ENCODE measurements at regions not wholly inside any gene's neighbourhood (a gene's known extent, or its start where the extent isn't known, plus 50 kb on each side); places are given as distances from the start of the nearest gene placed in this dataset.

- no peak for DNase-seq
Observed at GRCh38 chr9:89949111-89949510, 344.3 kb downstream of the GADD45G start.

GRCh38 chr9:89951675-89952074 lies 346.9 kb downstream of the GADD45G start:
- no peak for DNase-seq

DNA sequence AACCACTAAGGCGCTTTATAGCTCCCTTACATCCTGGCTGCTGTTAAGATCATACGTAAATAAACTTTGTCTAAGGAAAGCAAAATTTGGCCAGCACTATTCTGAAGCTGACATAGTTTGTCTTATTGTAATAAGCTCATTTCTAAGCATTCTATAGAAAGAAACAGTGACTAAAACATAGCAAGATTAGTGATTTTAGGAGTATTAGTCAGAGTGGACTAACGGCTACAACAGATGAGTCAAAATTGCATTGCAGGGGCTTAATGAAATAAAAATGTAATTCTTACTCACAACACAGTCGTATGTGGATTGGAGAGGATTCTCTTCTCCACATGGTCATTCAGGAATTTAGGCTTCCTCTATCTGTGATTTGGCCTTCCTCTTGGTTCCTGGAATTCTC lies 347.6 kb downstream of the GADD45G start:
- no peak for DNase-seq

DNA sequence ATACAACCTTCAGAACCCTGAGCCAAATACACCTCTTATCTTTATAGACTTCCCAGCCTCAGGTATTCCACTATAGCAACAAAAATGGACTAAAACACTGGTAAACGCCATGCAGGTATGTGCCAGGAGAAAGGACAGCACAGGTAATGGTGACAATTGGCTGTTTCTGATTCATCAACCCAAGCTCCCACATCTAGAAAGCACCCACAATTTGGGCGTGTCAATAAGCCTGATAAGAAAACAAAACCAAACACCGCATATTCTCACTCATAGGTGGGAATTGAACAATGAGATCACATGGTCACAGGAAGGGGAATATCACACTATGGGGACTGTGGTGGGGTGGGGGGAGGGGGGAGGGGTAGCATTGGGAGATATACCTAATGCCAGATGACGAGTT lies 348.5 kb downstream of the GADD45G start:
- DNase-seq: peak; percentile 9

DNA sequence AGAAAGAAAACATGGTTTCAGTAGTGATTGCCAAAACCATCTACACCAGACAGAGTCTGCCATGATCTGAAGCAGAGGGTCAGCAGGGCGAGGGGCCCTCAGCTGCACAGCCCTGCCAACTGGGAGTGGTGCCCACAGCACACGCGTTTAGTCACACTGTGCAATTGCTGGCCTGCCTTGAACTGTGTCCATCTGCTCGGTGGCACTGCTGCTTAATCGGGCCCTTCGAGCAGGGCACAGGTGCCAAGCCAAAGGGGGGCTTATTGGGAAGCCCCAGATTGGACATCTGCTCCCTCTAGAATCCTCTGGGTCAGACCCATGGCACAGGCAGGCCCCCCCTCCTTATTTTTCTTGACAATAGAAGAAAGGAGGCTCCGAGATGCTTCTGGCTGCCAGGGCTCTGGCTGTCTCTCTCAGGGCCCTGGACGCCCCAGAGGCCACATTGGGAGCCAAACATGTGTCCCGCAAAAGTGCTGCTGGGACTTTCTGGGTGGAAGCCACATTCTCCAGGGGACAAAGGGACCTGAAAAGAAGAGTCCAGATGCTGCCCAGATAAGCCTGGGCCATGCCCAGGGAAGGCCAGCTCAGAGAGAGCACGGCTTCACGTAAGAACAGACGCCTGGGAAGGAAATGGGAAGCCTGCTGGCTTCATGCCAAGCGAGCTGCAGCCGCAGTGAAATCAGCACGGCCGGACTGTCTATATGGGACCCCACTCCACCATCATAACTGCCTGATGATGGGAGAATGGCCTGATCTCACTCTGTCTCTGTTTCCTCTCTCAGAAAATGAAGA lies 349.2 kb downstream of the GADD45G start:
- no peak for DNase-seq

- no peak for DNase-seq
Observed at GRCh38 chr9:89955144-89955543, 350.3 kb downstream of the GADD45G start.

DNA sequence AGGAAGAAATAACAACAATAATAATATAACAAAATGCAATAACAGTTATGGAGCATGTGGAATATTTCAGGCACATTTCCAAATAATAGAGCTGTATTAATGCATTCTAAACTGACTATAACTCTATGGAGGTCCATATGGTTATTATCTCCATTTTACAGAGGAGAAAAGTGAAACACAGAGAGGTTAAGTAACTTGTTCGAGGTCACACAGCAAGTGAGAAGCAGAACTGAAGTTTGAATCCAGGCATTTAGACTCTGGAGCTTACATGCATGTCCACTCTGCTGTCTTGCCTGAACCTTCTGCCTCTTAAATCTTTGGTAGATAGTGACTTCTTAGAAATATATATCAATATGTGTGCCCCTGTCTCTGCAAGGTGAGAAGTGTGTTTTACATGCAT lies 350.8 kb downstream of the GADD45G start:
- no peak for DNase-seq

DNA sequence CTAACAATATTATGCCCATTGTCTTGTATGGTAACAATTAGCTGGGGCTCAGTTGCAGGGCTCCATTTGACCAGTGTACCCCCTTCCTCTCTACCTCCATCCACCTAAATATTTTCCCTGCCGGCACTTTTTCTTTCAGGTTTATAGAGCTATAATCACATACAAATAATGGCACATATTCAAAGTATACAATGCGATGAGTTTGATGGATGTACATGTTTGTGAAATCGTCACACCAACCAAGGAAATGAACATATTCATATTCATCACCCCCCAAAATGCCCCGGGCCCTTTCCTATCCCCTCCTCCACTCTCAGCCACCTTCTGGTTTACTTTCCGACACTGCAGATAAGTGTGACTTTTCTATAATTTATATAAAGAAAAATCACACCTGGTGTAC lies 351.5 kb downstream of the GADD45G start:
- no peak for DNase-seq

DNA sequence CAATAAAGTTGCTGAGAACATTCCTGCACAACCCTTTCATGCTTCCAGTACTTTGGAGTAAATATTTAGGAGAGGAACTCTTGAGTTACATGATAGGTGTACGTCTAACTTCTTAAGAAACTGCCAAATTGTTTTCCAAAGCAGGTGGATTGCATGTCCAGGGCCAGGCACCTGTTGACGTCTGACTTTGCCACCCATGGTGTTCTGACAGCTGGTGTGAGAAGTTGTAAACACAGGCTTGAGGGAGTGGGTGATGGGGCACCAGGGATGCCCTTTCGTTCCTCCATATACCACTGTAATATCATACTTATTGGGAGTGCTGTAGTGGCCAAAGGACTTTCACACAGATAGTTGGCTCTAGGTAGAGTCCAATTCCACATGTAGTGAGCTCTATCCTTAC lies 352.1 kb downstream of the GADD45G start:
- no peak for DNase-seq

DNA sequence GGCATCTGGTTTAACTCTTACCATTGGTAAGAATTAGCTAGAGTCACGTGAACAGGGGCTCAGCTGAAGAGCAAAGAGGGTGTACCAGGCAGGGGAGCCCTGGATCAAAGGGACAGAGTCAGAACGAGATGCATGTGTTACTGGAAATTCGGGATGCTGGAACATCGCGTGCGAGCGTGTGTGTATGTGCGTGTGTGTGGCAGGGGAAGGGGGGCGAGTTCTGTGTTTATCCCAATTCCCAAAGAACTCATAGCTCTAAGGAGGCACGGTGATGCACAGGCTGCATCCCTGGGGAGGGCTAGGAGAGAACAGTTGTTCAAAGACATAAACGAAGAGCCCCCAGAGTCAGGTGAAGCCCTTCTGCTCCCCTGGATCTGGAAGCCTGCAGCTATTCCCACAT lies 353.3 kb downstream of the GADD45G start:
- no peak for DNase-seq

DNA sequence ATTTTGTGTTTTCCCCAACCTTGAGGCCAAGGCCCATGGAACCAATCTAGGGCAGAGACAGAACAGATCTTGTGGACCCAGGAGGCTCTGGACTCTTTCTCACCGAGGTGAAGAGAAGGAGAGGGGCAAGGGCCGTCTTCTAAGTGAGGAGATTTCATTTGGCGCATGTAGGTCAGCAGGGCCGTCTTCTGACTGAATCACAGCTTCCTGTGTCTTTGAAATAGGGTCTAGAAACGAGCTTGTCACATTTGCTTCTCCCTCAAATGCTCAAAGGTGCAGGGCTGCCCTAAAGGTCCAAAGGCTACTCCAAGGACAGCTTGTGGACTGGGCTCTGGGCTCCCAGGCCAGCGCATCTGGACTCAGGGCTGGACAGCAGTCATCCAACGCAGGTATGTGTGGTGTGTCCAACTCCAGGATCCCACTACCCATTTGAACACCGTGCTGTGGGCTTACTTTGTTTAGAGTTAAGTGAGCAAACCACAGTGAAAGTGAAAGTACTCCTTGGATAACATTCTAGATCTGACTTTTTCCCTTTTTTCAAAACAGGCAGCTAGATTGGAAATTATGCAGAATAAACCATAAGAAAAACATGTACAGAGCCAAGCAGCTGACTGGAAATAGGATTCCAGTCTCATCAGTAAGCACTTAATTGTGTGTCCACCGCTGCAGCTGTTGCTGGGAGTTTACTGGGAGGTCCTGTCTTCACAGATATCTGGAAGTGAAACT lies 357.0 kb downstream of the GADD45G start:
- DNase-seq: no peak

GRCh38 chr9:89963280-89963679 lies 358.5 kb downstream of the GADD45G start:
- no peak for DNase-seq

DNA sequence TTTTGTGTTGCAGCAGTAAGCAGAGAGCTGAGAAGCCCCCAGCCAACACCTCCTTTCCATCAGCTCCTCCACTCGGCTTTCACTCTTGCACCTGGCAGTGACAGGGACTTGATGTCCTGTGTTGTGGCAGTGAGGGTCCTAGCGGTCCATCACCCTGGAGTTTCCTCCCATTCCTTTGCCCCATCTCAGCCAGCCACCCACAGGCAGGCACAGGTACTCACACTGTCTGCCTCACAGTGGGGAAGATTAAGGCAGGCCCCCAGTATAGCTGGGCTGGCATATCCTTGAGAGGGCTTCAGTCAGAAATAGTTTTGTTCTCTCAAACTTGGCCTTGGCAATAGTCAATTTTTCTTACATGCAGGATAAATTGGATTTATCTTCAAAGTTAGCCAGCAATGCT lies 362.7 kb downstream of the GADD45G start:
- no peak for DNase-seq

GRCh38 chr9:89969156-89969675 lies 364.4 kb downstream of the GADD45G start:
- no peak for DNase-seq

GRCh38 chr9:89969881-89970639 lies 365.2 kb downstream of the GADD45G start:
- DNase-seq: no peak

DNA sequence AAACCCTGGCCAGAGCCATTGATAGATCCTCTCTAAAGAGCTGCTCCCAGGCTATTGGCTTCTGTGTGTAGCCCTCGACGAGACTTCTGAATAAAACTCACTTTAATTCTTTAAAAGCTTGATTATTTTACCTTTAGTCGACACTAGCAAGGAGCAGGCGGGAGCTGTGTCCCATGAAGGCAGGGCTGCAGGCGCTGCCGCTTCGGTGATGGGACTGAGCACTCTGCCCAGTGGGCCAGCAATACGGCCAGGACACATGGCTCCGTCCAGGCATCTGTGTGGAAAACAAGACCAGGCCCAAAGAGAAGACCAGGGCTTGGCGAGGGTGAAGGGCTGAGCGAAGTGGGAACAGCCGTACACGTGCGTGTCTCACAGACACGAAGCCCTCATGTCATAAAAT lies 365.9 kb downstream of the GADD45G start:
- no peak for DNase-seq

DNA sequence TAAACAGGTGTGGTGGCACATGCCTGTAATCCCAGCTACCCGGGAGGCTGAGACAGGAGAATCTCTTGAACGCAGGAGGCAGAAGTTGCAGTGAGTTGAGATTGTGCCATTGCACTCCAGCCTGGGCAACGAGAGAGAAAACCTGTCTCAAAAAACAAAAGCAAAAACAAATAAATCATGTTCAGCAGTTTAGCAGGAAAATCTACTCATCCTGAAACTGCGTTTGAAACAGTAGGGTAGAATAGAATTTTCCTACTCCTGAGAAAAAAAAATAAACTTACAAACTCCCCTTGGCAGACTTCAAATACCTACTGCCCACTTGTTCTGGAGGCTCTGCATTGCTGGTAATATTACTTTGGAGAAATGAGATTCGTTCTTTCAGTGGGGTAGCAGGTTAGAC lies 367.7 kb downstream of the GADD45G start:
- DNase-seq: no peak

DNA sequence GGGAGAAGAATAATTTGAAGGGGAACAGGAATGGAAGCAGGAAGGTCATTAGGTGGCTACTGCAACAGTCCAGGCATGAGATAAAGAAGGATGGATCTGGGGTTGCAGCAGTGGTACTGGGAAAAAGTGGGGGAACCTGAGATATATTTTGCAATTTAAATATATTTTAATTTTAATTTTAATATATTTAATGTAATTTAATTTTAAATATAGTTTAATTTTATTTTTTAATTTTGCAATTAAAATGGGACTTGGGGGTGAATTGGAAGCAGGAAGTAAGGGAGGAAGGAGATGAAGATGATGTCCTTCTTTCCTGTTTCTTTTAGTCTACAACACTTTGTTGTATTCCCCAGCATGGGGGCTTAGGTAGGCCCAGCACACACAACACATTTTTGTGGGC lies 369.8 kb downstream of the GADD45G start:
- DNase-seq: no peak

DNA sequence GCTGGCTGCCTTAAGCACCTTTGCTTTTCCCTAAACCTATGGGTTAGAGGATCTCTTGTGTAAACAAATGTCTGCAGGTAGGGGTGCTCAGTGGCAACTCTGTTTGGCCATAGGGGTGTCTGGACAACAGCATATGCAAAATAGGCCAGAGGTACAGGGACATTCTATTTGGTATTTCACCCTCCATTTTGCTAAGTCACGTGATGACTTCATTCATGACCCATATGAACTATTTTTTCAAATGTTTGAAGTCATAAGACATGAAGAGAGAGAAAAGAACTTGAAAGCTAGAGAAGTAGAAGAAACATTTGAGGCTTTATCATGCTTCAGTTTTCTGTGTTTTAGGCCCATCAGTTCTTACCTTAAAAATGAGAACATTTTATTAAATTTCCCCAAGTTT lies 370.2 kb downstream of the GADD45G start:
- no peak for DNase-seq

DNA sequence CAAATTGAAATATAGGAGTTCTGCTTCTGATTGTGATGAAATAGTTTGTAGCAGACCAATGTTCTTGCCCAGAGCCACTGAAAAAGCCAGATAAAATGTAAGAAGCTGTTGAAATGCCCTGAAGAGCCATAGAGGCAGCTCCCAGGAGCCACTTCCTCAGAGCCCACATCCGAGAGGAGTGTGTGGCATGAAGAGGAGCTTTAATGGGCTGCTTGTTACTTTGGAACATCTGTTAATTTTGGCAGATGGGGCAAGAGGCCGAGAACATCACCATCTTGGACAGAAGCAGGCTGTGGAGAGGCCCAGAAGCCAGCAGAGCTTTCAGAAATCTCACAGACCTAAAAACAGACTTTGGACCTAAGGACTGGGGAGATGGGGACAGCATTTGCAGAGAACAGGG lies 370.8 kb downstream of the GADD45G start:
- no peak for DNase-seq

DNA sequence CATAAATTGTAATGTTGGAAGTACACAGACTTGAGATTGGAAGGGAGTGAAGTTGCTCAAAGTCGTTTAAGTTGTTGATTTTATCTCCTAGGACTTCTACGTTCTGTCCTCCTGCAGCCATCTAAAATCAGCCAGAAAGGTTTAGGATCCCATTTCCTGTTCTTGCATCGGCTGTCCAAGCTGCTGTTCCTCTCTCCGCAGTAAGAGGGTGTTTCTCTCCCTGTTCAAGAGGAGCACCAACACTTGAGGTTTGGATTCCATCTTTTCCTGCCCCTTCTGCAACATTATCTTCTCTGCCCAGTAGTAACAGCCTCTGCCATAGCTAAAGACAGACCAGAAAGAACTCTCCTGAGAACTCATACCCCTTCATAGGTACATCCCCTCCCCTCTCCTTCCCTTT lies 373.4 kb downstream of the GADD45G start:
- DNase-seq: no peak

GRCh38 chr9:89980600-89980999 lies 375.8 kb downstream of the GADD45G start:
- no peak for DNase-seq

GRCh38 chr9:89982016-89982415 lies 377.2 kb downstream of the GADD45G start:
- DNase-seq: no peak

GRCh38 chr9:89983411-89983810 lies 378.6 kb downstream of the GADD45G start:
- DNase-seq: no peak

All from CD4-positive, alpha-beta T cell treated with Interleukin-10 for 1 hour (primary cell).